ENCODE measurements at regions not wholly inside any gene's neighbourhood (a gene's known extent, or its start where the extent isn't known, plus 50 kb on each side); places are given as distances from the start of the nearest gene placed in this dataset.

GRCh38 chr2:239894276-239894675 is 130.9 kb downstream of the NDUFA10 start (continued):
- no peak for TF ChIP-seq ZNF407 (IDR thresholded peaks at IDR 0.05; ENCODE audit: low read depth)
- no peak for TF ChIP-seq KDM4B (IDR thresholded peaks at IDR 0.05; ENCODE audit: borderline replicate concordance in 2 of 2, low read depth in 1 of 2)
- no peak for TF ChIP-seq SOX6 (IDR thresholded peaks at IDR 0.05)
- TF ChIP-seq TCF7 (IDR thresholded peaks at IDR 0.05; ENCODE audit: borderline replicate concordance), result no peak
- no peak for TF ChIP-seq PCBP1 (IDR thresholded peaks at IDR 0.05; ENCODE audit: low read depth, low read length, poor library complexity, severe bottlenecking)
- no peak for TF ChIP-seq SREBF2 (CRISPR knock-in tag; IDR thresholded peaks at IDR 0.05)
- no peak for TF ChIP-seq MLLT1 (IDR thresholded peaks at IDR 0.05)
